Rectal smooth muscle tissue (tissue), 1 donor: ENCODE measurements at regions not wholly inside any gene's neighbourhood (a gene's known extent, or its start where the extent isn't known, plus 50 kb on each side); places are given as distances from the start of the nearest gene placed in this dataset.
"Not testable (repeated sequence)": the region's sequence is repeated elsewhere in the genome, so short reads cannot be mapped to it uniquely, and the experiment has no call there.

ENCODE experiments used
- H3K27ac ChIP-seq: one replicate; pipeline ENCODE4 v1.7.0; 2013; ENCODE audit warnings: low read depth, low read length, inconsistent platforms
- H3K27me3 ChIP-seq: one replicate; pipeline ENCODE4 v1.7.0; 2013; ENCODE audit warnings: low read length; ENCODE audit not compliant: control insufficient read depth, insufficient read depth
- H3K36me3 ChIP-seq: one replicate; pipeline ENCODE4 v1.7.0; 2013; ENCODE audit warnings: low read length; ENCODE audit not compliant: control insufficient read depth, insufficient read depth
- H3K4me1 ChIP-seq: one replicate; pipeline ENCODE4 v1.7.0; 2013; ENCODE audit warnings: low read length; ENCODE audit not compliant: control insufficient read depth, insufficient read depth
- H3K4me3 ChIP-seq: one replicate; pipeline ENCODE4 v1.7.0; 2013; ENCODE audit warnings: low read length
- H3K9ac ChIP-seq: one replicate; pipeline ENCODE4 v1.7.0; 2013; ENCODE audit warnings: low read length

DNA sequence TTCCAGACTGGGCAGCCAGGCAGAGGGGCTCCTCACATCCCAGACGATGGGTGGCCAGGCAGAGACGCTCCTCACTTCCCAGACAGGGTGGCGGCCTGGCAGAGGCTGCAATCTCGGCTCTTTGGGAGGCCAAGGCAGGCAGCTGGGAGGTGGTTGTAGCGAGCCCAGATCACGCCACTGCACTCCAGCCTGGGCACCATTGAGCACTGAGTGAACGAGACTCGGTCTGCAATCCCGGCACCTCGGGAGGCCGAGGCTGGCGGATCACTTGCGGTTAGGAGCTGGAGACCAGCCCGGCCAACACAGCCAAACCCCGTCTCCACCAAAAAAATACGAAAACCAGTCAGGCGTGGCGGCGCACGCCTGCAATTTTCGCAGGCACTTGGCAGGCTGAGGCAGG is 321.4 kb upstream of the SGCG start:
- H3K27me3 ChIP-seq, H3K9ac ChIP-seq, H3K4me3 ChIP-seq, H3K36me3 ChIP-seq, H3K27ac ChIP-seq, H3K4me1 ChIP-seq: not testable (repeated sequence)

- Histone ChIP-seq H3K27ac (no peak overlapping the region), H3K9ac (no peak overlapping the region), H3K36me3 (no peaks in the 10 kb centered on the region), H3K4me3 (no peak overlapping the region), H3K27me3 (no peaks in the 10 kb centered on the region), H3K4me1 (no peaks in the 10 kb centered on the region)
These were observed 318.8 kb upstream of the SGCG start for GRCh38 chr13:22861958-22862466.

DNA sequence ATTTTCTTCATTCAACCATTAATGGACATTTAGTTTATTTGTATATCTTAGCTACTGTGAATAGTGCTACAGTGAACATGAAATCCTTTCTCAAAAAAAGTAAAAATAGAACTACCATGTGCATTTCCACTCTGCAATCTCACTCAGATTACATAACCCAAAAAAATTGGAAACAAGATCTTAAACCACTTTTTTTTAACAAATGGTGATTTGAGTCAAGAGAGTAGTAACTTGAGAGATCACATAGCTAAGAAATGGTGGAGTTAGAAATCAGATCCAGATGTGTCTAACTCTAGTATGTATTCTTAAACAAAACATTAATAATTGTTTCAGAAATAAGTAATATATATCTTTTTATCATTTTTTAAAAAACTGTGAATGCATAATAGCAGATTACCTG is 318.3 kb upstream of the SGCG start:
- Histone ChIP-seq H3K27me3 (no peaks in the 10 kb centered on the region), H3K36me3 (no peaks in the 10 kb centered on the region), H3K27ac (no peak overlapping the region), H3K9ac (no peak overlapping the region), H3K4me1 (no peaks in the 10 kb centered on the region), H3K4me3 (no peak overlapping the region)

DNA sequence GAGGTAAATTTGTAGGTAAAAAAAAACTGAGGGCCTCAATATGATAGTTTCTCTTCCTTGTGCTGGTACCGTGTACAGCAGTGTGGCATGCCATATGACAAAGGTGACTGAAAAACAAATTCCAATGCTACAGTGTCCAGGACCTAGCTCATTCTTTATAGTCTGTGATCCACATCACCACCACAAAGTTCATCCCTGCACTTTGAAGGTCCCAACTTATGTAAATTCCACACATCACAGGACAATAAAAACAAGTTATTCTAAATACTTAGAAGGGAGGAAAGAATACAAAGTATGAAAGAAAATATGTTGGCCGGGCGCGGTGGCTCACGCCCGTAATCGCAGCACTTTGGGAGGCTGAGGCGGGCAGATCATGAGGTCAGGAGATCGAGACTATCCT is 314.6 kb upstream of the SGCG start:
- Histone ChIP-seq H3K27ac (no peak overlapping the region), H3K36me3 (no peaks in the 10 kb centered on the region), H3K9ac (no peak overlapping the region), H3K4me1 (no peaks in the 10 kb centered on the region), H3K27me3 (no peaks in the 10 kb centered on the region), H3K4me3 (no peak overlapping the region)

DNA sequence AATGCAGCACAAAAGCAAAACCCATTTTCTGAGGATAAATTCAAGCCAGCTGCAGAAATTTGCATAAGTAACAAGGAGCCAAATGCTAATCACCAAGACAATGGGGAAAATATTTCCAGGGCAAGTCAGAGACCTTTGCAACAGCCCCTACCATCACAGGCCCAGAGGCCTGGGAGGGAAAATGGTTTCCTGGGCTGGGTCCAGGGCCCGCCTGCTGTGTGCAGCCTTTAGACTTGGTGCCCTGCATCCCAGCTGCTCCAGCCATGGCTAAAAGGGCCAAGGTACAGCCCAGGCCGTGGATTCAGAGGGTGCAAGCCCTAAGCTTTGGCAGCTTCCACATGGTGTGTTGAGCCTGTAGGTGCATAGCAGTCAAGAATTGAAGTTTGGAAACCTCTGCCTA is 309.5 kb upstream of the SGCG start:
- Histone ChIP-seq H3K4me1 (no peaks in the 10 kb centered on the region), H3K9ac (no peak overlapping the region), H3K27me3 (no peaks in the 10 kb centered on the region), H3K36me3 (no peaks in the 10 kb centered on the region), H3K4me3 (no peak overlapping the region), H3K27ac (no peak overlapping the region)

DNA sequence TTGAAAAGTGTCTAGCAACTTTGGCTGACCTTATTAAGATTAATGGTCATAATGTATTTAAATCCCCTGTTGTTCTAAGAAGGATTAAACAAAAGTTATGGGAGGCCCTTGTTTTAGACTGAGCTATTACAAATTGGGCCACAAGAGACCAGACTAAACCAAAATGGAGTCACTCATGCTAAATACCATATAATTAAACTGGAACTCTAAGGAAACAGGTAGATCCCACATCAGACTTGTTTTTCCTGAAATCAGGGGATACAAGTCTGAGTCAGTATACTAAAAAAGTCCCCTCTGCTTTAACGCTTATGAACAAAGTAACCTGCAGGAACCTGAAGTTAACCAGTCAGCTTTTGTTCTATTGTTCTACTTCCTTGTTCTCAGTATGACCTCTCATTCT is 305.9 kb upstream of the SGCG start:
- Histone ChIP-seq H3K27me3 (no peaks in the 10 kb centered on the region), H3K9ac (no peak overlapping the region), H3K36me3 (no peaks in the 10 kb centered on the region), H3K4me1 (no peaks in the 10 kb centered on the region), H3K4me3 (no peak overlapping the region), H3K27ac (no peak overlapping the region)

DNA sequence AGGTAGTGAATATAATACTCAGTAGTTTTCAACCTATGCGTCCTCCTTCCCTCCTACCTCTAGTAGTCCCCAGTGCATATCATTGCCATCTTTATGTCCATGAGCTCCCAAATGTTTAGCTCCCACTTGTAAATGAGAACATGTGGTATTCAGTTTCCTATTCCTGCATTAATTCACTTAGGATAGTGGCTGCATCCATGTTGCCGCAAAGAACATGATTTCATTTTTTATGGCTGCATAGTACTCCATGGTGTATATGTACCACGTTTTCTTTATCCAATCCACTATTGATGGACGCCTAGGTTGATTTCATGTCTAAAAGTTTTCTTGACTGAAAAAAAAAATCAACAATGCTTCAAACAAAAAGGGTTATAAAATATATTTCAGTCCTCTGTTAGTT is 303.4 kb upstream of the SGCG start:
- Histone ChIP-seq H3K36me3 (no peaks in the 10 kb centered on the region), H3K4me1 (no peaks in the 10 kb centered on the region), H3K9ac (no peak overlapping the region), H3K27ac (no peak overlapping the region), H3K4me3 (no peak overlapping the region), H3K27me3 (no peaks in the 10 kb centered on the region)

- Histone ChIP-seq H3K36me3 (no peaks in the 10 kb centered on the region), H3K27me3 (no peaks in the 10 kb centered on the region), H3K4me3 (no peak overlapping the region), H3K27ac (no peak overlapping the region), H3K4me1 (no peaks in the 10 kb centered on the region), H3K9ac (no peak overlapping the region)
These were observed 299.7 kb upstream of the SGCG start for GRCh38 chr13:22880741-22881720.

DNA sequence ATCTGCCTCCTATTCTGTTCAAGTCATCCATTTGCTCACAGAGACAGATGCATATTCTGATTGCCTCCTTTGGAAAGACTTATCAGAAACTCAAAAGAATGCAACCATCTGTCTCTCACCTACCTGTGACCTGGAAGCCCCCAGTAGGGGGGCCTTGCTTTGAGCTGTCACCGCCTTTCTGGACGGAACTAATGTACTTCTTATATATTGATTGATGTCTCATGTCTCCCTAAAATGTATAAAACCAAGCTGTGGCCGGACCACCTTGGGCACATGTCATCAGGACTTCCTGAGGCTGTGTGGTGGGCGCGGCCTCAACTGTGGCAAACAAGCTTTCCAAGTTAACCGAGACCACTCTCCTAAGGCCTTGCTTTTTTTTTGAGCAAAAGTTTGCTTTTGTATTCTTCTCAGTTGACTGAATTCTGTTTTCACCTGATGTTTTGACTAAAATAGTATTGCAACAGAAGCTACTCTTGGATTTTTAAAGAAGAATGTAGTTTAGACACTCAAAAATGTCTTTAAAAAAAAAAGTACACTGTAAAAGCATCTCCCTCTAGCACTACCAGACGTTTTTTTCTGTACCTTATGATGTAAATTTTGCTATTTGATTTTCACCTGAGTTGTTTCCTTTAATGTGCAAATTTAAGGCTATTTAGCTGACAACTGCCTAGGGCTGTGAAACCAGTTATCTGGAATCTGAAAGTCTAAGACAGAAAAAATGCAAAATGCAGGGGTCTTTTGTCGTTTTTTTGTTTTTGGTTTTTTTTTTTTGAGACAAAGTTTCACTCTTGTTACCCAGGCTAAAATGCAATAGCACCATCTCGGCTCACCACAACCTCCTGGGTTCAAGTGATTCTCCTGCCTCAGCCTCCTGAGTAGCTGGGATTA is 298.8 kb upstream of the SGCG start:
- not testable (repeated sequence) for H3K9ac ChIP-seq, H3K4me3 ChIP-seq, H3K4me1 ChIP-seq, H3K27me3 ChIP-seq, H3K36me3 ChIP-seq, H3K27ac ChIP-seq

DNA sequence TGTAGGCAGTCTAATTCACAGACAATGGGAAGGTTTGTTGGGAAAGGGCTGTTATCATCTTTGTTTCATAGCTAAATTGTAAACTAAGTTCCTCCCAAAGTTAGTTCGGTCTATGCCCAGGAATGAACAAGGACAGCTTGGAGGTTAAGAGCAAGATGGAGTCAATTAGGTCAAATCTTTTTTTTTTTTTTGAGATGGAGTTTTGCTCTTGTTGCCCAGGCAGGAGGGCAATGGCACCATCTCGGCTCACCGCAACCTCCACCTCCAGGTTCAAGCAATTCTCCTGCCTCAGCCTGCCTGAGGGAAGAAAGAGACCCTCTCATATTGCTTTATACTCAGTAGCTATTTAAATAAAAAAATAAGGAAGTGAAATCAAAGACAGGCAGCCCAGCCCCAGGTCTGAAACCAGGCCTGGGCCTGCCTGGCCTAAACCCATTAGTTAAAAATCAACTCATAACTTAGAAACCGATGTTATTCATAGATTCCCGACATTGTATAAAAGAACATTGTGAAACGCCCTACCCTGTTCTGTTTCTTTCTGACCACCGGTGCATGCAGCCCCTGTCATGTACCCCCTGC is 297.4 kb upstream of the SGCG start:
- H3K27me3 ChIP-seq = no peaks in the 10 kb centered on the region

GRCh38 chr13:22883956-22884355 is 296.8 kb upstream of the SGCG start:
- Histone ChIP-seq H3K4me3 (no peak overlapping the region), H3K4me1 (no peaks in the 10 kb centered on the region), H3K27me3 (no peaks in the 10 kb centered on the region), H3K27ac (no peak overlapping the region), H3K9ac (no peak overlapping the region), H3K36me3 (no peaks in the 10 kb centered on the region)

More for the DNA sequence above, 297.4 kb upstream of the SGCG start:
- Histone ChIP-seq H3K4me3 (no peak overlapping the region), H3K4me1 (no peaks in the 10 kb centered on the region), H3K36me3 (no peaks in the 10 kb centered on the region), H3K9ac (no peak overlapping the region), H3K27ac (no peak overlapping the region)

DNA sequence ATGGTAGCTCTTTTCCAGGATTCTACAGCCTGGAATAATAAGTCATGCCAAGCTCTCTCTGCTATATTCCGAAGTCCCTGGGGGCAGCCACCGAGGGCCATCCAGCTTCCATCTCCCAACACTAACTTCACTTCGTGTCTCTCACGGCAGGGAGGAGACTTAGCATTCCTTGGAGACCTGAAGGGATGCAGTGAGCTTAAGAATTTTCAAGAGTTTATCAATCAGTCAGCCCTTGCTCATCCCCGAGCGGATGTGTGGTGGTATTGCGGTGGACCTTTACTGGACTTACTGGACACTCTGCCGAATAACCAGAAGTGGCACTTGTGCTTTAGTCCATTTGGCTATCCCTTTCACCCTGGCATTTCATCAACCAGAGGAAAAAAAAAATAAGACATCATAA is 294.7 kb upstream of the SGCG start:
- H3K27me3 ChIP-seq, H3K36me3 ChIP-seq, H3K4me1 ChIP-seq, H3K4me3 ChIP-seq, H3K9ac ChIP-seq, H3K27ac ChIP-seq: not testable (repeated sequence)
